ENCODE measurements at regions not wholly inside any gene's neighbourhood (a gene's known extent, or its start where the extent isn't known, plus 50 kb on each side); places are given as distances from the start of the nearest gene placed in this dataset.

- TF ChIP-seq RAD21 (IDR thresholded peaks at IDR 0.05; ENCODE audit: low read depth) (no peak), EGR1 (IDR thresholded peaks at IDR 0.05) (no peak), CEBPB (IDR thresholded peaks at IDR 0.05) (no peak), CREB1 (IDR thresholded peaks at IDR 0.05; ENCODE audit: low read depth) (no peak)
Observed at GRCh38 chr5:53777864-53778618, 217.6 kb downstream of the NDUFS4 start.
